Erythroblast (primary cell): ENCODE measurements at regions not wholly inside any gene's neighbourhood (a gene's known extent, or its start where the extent isn't known, plus 50 kb on each side); places are given as distances from the start of the nearest gene placed in this dataset.

Experiments used
- DNase-seq, 2 experiments: peaks; one replicate each; lab custom pipeline; 2025; lab: John Stamatoyannopoulos, UW
- GATA1 ChIP-seq: IDR thresholded peaks from 2 replicates; pipeline ENCODE4 v1.6.1; 2011; ENCODE audit warnings: low read depth, mild to moderate bottlenecking, control low read depth, low read length, moderate library complexity
- POLR2A ChIP-seq: IDR thresholded peaks from 2 replicates; pipeline ENCODE4 v1.6.1; 2011; ENCODE audit warnings: mild to moderate bottlenecking, low read length

DNA sequence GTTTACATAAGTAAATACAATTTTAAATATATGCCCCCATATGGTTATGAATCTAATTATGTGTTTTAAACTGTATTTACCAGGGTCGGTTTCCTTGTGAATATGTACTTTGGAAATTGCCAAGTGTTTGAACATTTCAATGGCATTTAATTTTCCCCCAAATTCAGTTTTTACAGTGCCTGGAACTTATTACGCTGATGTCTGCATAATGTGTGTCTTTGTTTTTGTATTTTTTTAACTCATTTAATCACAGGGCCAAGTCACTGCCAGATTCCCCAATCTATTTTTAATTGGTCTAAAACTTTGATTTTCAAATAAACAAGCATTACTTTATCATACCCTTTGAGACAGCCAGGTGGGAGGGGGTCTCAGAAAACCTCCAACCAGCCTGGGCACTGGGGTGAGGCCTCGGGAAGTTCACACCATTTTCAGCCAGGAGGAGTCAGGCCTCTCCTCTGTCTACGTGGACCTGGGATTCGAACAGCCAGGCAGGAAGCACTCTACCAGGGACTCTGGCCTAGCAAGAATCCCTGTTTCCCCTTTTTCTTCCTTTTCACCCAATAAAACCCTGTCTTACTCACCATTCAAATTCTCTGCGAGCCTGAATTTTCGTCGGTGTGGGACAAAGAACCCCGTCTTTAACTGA lies 151.5 kb upstream of the COL1A2 start:
- no peak for DNase-seq
- no peak for TF ChIP-seq GATA1
- TF ChIP-seq POLR2A, result no peak

DNA sequence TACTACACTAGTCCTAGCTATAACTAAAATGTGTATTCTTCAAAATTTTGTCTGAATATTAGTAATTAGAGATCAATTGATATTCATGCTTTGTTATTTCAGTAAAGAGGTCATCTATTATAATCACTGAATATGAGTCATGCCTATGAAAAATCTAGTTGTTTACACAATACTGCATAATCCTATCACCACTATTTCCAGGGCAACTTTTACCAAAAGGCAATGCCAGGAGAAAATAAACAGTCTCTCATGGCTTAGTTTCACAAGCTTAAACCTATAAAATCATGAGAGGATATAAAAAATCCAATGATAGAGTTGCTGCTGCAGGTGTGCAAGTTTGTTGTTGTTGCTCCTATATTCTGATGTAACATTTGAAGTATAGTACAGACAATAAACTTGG lies 149.9 kb upstream of the COL1A2 start:
- no peak for TF ChIP-seq POLR2A

DNA sequence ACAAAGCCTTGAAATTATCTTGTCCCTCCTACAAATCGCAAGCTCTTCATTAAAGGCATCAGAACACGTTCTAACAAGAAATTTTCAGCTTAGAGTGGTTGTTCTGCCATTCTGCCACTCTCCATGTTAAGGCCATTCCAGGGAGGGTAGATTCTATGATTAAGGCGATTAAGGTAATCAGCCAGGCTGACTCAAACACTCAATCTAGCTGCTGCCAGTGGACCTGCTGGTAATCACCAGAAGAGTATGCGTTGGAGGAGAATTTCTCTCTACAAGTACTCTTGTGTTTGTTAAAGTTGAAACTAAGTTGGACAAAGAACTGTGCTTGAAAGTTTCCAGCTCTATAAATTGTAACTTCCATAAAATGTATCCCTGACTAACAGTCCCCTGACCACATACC lies 149.2 kb upstream of the COL1A2 start:
- TF ChIP-seq POLR2A (no peak), GATA1 (no peak)
- DNase-seq, result no peak

More for the DNA sequence above, 149.9 kb upstream of the COL1A2 start:
- no peak for DNase-seq

DNA sequence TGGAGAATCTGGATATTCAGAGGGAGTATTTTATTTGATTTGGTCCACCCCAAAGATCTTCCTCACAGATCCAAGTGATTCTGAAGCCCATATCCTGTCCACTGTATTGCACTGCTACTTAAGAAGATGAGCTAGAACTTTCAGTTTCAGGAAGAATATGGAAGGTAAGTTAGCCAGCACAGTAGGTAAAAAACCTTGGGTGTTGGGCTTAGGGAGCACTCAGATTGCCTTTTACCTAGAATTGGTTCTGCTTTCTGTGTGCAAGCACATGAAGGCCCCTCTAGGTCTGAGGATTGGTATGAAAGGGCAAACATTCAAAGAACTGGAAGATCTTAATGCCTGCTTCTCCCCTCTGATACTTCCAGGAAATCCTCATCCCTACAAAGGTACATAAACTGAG lies 146.7 kb upstream of the COL1A2 start:
- TF ChIP-seq GATA1, result no peak
- TF ChIP-seq POLR2A, result no peak
- DNase-seq, result no peak

DNA sequence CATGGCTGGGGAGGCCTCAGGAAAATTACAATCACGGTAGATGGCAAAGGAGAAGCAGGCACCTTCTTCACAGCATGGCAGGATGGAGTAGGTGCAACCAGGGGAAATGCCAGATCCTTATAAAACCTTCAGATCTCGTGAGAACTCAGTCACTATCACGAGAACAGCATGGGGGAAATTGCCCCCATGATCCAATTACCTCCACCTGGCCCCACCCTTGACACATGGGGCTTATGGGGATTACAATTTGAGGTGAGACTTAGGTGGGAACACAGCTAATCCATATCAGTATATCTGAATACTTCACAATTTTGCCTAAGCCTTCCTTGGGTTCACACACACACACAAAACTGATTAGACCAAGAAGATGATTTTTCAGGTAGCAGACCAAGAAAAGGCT lies 145.1 kb upstream of the COL1A2 start:
- TF ChIP-seq POLR2A (no peak), GATA1 (no peak)
- no peak for DNase-seq

DNA sequence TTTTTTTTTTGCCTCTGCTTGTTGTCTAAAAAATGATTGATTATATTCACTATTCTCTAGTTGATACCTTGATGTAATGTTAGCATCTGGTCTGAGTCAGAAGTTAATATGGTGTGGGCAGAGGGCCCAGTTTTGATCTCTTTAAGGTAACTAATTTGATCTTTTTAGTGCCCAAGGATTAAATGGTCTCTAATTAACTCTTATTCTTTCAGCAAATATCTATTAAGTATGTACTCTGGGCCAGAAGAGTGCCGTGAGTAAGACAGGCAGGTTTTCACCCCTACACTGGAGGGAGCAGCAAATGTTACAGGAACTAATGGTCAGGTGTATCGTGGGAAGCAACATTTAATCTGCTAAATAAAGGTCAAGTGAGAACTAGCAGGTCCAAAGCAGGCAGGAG lies 144.6 kb upstream of the COL1A2 start:
- DNase-seq, result no peak
- TF ChIP-seq GATA1, result no peak
- no peak for TF ChIP-seq POLR2A

DNA sequence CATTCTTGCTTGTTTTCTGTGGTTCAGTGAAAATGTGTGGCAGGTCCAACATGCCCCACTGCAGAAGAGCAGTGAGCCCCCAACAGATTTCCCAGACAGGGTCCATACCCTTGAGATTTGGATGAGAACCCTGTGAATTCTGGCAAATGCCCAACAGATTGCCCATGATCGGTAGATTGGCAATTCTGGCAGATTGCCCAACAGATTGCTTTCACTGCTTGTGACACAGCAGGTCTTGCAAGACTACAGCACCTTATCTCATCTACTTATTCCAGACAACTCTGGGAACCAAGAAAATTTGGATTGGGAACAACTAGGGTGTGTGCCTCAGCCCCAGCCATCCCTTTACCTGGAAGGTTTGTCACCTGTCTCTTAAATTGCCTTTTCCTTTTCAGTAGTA lies 143.7 kb upstream of the COL1A2 start:
- TF ChIP-seq POLR2A (no peak), GATA1 (no peak)
- DNase-seq, result no peak

DNA sequence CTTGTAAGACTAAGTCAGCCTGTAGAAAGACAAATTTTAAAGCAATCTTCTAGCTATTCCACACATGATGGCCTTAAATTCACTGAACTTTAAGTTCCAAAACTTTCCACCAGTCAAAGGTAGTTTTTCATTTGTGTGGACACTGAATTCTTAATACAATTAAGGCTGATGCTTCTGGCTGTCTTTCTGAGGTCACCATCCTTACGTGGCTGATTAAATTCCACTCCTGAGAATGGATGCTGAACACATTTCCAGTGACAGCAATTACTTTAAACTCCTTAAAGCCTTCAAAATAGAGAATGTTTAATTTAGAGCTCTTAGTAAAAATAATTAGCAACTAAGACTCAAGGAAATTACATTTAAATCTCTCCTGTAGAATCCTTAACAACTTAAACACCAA lies 142.6 kb upstream of the COL1A2 start:
- DNase-seq, result no peak
- TF ChIP-seq POLR2A, result no peak
- no peak for TF ChIP-seq GATA1

DNA sequence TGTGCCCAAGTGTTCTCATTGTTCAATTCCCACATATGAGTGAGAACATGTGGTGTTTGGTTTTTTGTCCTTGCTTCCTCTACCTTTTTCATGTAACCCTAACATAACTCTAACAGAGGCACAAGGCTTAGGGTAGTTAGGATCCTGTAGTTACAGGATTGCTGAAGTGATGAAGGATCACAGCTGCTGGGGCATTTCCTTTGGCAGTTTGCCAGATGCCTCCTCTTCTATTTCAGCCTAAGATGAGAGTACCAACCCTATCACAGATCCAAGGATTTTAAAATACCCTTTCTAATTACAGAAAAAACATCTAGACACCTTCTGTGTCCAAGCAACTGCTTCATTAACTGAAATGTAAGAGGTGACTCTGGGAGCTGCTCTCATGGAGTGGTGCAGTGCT lies 141.7 kb upstream of the COL1A2 start:
- TF ChIP-seq POLR2A (no peak), GATA1 (no peak)
- DNase-seq, result no peak

DNA sequence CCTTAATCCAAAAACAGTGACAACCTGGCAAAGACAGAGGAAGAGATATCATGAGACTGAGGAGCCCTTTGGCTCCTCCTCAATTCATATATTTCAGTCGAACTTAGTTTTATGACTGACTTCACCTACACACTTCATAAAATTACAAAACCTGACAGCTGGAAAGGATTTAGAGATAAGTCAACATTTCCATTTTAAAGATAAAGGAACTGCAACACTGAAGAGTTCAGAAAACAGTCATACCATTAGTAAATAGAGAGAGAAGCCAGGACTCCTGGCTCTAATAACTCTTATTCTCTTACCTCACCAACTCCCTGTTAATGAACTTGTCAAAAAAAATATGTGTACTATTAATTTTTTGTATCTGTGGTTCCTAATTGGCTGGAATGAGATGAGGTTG lies 141.0 kb upstream of the COL1A2 start:
- no peak for DNase-seq
- TF ChIP-seq POLR2A (no peak), GATA1 (no peak)

DNA sequence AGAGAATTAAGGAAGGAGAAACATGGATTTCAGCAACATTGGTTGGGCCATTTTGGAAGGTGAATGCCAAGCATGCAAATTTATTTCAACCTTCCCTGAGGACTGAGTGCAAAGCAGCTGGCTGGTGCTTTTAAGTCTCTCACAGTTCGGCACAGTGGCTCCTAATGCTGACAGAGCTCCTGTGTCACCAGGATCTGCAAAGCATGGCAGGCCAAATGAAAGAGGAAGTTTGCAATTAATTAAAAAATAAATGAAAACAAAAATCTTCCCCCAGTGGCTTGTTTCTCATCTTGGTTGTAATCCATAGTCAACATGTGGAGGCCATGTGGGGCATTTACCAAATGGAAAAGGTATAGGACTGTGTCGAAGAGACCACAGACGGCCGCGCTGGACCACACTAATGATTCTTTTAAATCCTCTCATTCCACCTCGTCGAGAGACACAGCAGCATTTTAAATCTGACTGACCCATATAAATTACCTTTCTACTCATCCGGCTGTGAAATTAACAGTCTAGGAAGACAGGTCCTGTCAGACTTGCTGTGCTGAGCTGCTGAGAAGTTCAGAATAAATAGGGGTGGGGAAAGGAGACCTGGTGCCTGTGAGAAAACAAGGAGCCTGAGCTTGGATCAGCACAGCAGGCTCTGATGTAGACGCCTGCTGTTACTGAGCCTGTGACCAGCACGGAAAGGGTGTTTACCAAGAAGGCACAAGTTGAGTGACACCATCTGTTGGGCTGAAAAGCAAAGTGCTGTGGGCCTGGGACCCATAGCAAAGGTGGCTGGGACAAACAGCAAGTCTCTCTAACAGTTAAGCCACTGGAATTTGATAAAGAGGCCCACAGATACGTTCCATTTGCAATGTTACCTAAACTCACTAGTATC lies 136.0 kb upstream of the COL1A2 start:
- no peak for DNase-seq
- no peak for TF ChIP-seq POLR2A
- TF ChIP-seq GATA1, result no peak

DNA sequence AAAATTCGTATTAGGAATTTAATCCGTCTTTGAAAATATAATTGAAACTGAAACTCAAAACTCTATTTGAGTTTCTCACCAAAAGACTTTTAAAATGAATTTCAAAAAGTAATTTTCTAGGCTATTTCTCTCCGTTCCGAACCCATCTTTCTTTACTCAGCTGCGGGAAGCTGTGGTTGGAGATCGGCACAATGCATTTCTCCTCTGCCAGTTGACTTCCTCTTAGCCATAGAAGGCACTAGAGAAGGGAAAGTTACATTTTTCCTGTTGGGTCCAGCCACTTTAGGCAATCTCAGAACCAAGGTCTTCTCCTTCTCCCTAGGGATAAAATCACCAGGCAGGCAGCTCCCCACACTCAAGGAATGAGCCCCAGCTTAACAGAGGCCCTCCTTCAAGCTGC lies 133.6 kb upstream of the COL1A2 start:
- TF ChIP-seq POLR2A (no peak), GATA1 (no peak)
- no peak for DNase-seq

DNA sequence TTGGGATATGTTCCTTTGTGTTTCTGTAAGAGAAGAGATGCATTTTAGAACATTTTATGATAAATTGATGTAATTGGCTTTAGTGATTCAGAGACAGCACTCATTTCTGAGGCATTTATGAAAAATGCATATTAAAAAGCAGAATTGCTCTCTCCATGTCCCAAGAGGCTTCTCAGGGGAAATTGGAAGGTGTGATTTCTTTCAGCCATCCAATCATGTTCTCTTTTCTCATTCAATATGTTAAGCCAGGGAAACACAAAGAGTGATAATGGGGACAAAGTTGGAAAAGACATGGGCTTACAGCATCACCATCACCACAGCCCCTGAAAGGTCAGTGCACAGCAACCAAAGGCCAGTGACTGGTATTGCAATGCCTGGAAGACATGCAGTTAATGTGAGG lies 129.9 kb upstream of the COL1A2 start:
- no peak for DNase-seq
- no peak for TF ChIP-seq POLR2A
- no peak for TF ChIP-seq GATA1

DNA sequence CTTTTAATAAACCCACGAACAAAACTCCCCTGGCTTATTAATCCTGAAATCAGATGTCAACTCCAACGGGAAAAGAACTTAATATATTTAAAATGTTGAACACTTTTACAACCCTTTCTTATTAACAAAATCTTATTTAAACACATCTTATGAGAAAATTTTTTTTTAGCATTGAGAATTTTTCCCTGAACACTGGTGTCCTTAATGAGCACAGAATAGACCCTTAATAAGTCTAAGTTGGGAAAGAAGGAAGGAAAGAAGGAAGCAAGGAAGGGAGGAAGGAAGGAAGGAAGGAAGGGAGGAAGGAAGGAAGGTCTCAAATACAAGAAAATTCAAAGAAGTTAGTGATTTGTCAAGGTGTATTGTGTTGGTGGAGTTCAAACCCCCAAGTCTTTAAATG lies 129.2 kb upstream of the COL1A2 start:
- TF ChIP-seq GATA1, result no peak
- no peak for TF ChIP-seq POLR2A

DNA sequence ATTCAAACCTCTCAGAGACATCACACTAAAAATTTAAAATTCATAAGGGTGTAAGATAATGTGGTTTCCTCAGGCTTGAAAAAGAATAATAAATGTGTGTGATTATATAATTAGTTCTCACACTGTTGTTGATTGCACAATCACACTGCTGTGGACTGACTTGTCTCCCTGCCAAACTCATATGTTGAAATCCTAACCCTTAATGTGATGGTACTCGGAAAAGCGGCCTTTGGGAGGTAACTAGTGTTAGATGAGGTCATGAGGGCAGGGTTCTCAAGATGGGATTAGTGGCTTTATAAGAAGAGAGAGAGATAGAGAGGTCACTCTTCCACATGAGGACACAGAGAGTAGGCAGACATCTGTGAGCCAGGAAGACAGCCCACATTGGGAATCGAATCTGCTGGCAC lies 128.5 kb upstream of the COL1A2 start:
- no peak for DNase-seq
- TF ChIP-seq GATA1 (no peak), POLR2A (no peak)

More for the DNA sequence above, 129.2 kb upstream of the COL1A2 start:
- no peak for DNase-seq
